HEK293 (cell line): ENCODE measurements at regions not wholly inside any gene's neighbourhood (a gene's known extent, or its start where the extent isn't known, plus 50 kb on each side); places are given as distances from the start of the nearest gene placed in this dataset.

Source experiments
- CTCF ChIP-seq: fragments of 450-650 bp; formaldehyde crosslinking; IDR thresholded peaks from 2 replicates; pipeline ENCODE4 v1.5.1; 2016; ENCODE audit warnings: missing biosample characterization, missing genetic modification characterization
- KLF16 ChIP-seq: fragments of 450-650 bp; formaldehyde crosslinking; IDR thresholded peaks from 2 replicates; pipeline ENCODE4 v1.5.1; 2017; ENCODE audit warnings: missing biosample characterization, missing genetic modification characterization
- KLF9 ChIP-seq: fragments of 450-650 bp; formaldehyde crosslinking; IDR thresholded peaks from 2 replicates; pipeline ENCODE4 v1.5.1; 2016; ENCODE audit warnings: missing biosample characterization, missing genetic modification characterization, low read depth
- MZF1 ChIP-seq: fragments of 450-650 bp; formaldehyde crosslinking; IDR thresholded peaks from 2 replicates; pipeline ENCODE4 v1.5.1; 2017; ENCODE audit warnings: missing biosample characterization, missing genetic modification characterization, borderline replicate concordance
- SCRT2 ChIP-seq: fragments of 450-650 bp; formaldehyde crosslinking; IDR thresholded peaks from 2 replicates; pipeline ENCODE4 v1.5.1; 2016; ENCODE audit warnings: missing biosample characterization, missing genetic modification characterization
- YY1 ChIP-seq: fragments of 450-650 bp; formaldehyde crosslinking; IDR thresholded peaks from 2 replicates; pipeline ENCODE4 v1.5.1; 2018; ENCODE audit warnings: missing biosample characterization, missing genetic modification characterization
- ZNF146 ChIP-seq: fragments of 450-650 bp; formaldehyde crosslinking; IDR thresholded peaks from 2 replicates; pipeline ENCODE4 v1.5.1; 2016; ENCODE audit warnings: missing biosample characterization, missing genetic modification characterization
- ZNF274 ChIP-seq, 2 experiments: fragments of 200-500 bp in 1 of 2; fragments of 450-650 bp in 1 of 2; sonication (Bioruptor generic) in 1 of 2; formaldehyde crosslinking in 1 of 2; IDR thresholded peaks; 2 replicates each; pipeline versions ENCODE4 v1.5.1 to v1.6.1; 2014 to 2016; ENCODE audit warnings: borderline replicate concordance in 1 of 2, inconsistent platforms in 1 of 2, low read length in 1 of 2, missing biosample characterization in 1 of 2, missing genetic modification characterization in 1 of 2
- ZNF548 ChIP-seq: fragments of 450-650 bp; formaldehyde crosslinking; IDR thresholded peaks from 2 replicates; pipeline ENCODE4 v1.5.1; 2016; ENCODE audit warnings: missing biosample characterization, missing genetic modification characterization
- ZNF571 ChIP-seq: fragments of 450-650 bp; formaldehyde crosslinking; IDR thresholded peaks from 2 replicates; pipeline ENCODE4 v1.5.0; 2017; ENCODE audit warnings: missing biosample characterization, missing genetic modification characterization
- ZNF704 ChIP-seq: fragments of 450-650 bp; formaldehyde crosslinking; IDR thresholded peaks from 2 replicates; pipeline ENCODE4 v1.5.1; 2016; ENCODE audit warnings: missing biosample characterization, missing genetic modification characterization
- TF ChIP-seq, protein P1 (sequence below): fragments of 450-650 bp; formaldehyde crosslinking; IDR thresholded peaks from 2 replicates; pipeline ENCODE4 v1.5.0; 2017; ENCODE audit warnings: missing biosample characterization, missing genetic modification characterization, borderline replicate concordance

DNA sequence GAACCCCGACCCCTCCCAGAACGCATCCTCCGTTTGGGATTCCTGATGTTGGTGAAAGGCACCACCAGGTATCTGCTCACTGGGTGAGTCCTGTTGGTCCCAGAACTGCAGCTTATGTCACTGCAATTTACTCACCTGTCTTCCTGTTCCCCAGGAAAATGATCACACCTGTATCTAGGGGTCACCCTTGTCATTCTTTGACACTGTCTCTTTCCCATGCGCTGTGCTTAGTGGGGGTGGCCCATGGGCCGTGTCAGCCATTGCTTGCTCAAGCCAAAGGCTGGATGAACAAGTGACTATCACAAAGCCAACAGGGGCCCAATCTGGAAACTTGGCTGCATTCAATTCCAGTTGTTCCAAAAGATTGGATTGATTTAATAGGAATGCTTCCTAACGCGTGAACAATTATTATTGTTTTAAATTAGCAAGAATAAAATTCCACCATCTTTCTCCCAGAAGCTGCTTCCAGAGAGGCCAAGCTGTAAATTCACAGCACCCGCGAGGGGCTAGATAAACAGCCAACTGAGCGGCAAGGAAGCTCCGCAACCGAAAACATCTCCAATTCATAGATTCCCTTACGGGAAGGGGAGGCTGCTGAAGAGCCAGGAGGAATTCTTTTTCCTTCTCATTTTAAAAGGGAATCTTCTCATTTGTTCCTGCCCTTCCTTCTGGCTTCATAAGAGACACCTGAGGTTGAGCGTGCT is 134.8 kb upstream of the ZMIZ1 start:
- TF ChIP-seq ZNF548 (tag by site-specific recombination) (no peak), ZNF704 (tag by site-specific recombination) (no peak), ZNF274 (IDR thresholded peaks at IDR 0.05; ENCODE audit: low read length) (no peak), ZNF274 (tag by site-specific recombination; IDR thresholded peaks at IDR 0.05; ENCODE audit: borderline replicate concordance) (no peak), YY1 (tag by site-specific recombination) (no peak), SCRT2 (tag by site-specific recombination) (no peak), CTCF (tag by site-specific recombination) (no peak), KLF9 (no peak), ZNF146 (tag by site-specific recombination) (no peak), ZNF571 (tag by site-specific recombination) (no peak), KLF16 (tag by site-specific recombination) (no peak), MZF1 (tag by site-specific recombination) (no peak)
- TF ChIP-seq, protein P1, sequence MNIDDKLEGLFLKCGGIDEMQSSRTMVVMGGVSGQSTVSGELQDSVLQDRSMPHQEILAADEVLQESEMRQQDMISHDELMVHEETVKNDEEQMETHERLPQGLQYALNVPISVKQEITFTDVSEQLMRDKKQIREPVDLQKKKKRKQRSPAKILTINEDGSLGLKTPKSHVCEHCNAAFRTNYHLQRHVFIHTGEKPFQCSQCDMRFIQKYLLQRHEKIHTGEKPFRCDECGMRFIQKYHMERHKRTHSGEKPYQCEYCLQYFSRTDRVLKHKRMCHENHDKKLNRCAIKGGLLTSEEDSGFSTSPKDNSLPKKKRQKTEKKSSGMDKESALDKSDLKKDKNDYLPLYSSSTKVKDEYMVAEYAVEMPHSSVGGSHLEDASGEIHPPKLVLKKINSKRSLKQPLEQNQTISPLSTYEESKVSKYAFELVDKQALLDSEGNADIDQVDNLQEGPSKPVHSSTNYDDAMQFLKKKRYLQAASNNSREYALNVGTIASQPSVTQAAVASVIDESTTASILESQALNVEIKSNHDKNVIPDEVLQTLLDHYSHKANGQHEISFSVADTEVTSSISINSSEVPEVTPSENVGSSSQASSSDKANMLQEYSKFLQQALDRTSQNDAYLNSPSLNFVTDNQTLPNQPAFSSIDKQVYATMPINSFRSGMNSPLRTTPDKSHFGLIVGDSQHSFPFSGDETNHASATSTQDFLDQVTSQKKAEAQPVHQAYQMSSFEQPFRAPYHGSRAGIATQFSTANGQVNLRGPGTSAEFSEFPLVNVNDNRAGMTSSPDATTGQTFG (tag by site-specific recombination), result no peak
